Astrocyte of the spinal cord (primary cell): ENCODE measurements at regions not wholly inside any gene's neighbourhood (a gene's known extent, or its start where the extent isn't known, plus 50 kb on each side); places are given as distances from the start of the nearest gene placed in this dataset.
"Not testable (repeated sequence)": the region's sequence is repeated elsewhere in the genome, so short reads cannot be mapped to it uniquely, and the experiment has no call there.

Experiments
- DNase-seq: peaks from one replicate; pipeline ENCODE4 v3.0.0; 2011; ENCODE audit warnings: low read depth, low spot score
- H3K4me3 ChIP-seq: 2 replicates; pipeline ENCODE4 v1.5.1; 2011; ENCODE audit warnings: low read depth, mild to moderate bottlenecking, low read length, moderate library complexity
- in situ Hi-C: cut with HindIII; loops from 2 replicates; pipeline ENCODE4 v1.10.0; 2017; ENCODE audit warnings: low sequenced_read_pairs
- TF ChIP-seq, protein P1 (sequence below): IDR thresholded peaks from 2 replicates; pipeline ENCODE4 v1.5.1; 2012; ENCODE audit warnings: low read depth, mild to moderate bottlenecking, low read length, inconsistent platforms

DNA sequence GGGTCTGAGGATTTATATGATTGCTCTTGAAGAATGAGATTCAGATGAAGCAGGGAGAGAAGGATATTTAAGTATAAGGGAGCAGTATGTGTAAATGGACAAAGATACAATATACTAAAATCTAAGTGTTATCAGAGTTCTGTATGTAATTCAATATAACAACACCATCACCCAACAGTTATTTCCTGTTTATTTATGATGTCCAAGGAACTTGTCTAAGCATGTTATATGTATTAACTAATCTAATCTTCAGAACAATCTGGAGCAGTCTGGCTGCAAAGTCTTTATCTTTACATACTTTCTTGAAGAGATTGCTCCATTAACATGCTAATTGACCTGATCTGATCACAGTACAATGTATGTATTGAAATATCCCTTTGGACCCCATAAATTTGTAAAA, 203.8 kb upstream of the WDFY3 start:
- H3K4me3 ChIP-seq: no peak overlapping the region
- in situ Hi-C loops: no loop called here
- TF ChIP-seq, protein P1, sequence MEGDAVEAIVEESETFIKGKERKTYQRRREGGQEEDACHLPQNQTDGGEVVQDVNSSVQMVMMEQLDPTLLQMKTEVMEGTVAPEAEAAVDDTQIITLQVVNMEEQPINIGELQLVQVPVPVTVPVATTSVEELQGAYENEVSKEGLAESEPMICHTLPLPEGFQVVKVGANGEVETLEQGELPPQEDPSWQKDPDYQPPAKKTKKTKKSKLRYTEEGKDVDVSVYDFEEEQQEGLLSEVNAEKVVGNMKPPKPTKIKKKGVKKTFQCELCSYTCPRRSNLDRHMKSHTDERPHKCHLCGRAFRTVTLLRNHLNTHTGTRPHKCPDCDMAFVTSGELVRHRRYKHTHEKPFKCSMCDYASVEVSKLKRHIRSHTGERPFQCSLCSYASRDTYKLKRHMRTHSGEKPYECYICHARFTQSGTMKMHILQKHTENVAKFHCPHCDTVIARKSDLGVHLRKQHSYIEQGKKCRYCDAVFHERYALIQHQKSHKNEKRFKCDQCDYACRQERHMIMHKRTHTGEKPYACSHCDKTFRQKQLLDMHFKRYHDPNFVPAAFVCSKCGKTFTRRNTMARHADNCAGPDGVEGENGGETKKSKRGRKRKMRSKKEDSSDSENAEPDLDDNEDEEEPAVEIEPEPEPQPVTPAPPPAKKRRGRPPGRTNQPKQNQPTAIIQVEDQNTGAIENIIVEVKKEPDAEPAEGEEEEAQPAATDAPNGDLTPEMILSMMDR: no peak
- no peak for DNase-seq

DNA sequence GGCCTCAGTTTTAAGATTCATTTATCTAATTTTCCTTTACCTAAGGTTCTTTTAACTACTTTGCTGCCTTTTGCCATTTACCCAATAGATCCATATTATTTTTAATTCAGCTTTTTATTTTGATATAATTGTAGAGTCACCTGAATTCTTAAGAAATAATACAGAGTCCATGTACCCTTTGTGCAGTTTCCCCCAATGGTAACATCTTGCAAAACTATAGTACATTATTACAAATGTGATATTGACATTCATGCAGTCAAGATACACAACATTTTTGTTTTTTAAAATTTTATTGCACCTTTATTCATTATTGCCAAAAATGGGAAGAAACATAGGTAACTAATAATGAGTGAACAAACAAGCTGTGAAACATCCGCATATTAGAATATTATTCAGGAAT, 208.7 kb upstream of the WDFY3 start:
- in situ Hi-C loops: no loop called here
- DNase-seq: no peak
- no peak overlapping the region for H3K4me3 ChIP-seq
- TF ChIP-seq, protein P1: no peak

DNA sequence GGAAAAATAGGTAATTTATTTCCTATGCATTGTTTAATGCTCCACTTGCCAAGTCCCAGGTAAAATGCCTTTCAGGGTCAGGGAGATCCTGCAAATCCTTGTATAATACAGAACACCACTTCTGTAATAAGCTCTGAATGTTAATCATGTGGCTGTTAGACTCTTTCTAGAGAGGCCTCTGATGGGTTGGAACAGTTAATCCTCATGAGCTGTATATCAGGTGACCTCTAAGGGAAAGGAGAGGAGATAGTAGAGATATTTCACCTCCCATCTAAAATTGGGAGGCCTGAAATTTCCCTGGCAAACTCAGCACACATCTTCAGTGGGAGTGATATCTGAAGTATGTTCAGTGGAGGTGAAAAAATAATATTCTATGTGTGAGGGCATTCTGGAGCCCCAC, 210.6 kb upstream of the WDFY3 start:
- in situ Hi-C loops: no loop called here
- H3K4me3 ChIP-seq: no peak overlapping the region
- DNase-seq: no peak
- TF ChIP-seq, protein P1: no peak

DNA sequence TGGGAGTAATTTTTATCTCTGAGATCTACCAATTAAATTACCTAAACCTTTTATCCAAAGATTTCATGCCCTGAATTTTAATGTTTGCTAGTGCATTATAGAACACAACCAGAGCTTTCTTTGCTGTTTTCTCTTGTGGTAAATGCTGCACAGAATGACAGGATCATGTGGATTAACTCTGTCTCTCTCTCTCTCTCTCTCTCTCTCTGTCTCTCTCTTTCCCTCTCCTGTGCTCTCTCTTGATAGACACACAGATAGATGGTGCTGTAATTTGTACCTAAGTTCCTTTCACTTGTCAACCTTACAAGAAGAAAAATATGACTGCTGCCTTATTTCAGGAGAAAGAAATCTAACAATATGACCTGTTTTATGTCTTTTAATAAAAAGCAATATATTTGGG, 211.2 kb upstream of the WDFY3 start:
- no peak overlapping the region for H3K4me3 ChIP-seq
- in situ Hi-C loops: no loop called here
- TF ChIP-seq, protein P1: no peak
- DNase-seq: no peak

DNA sequence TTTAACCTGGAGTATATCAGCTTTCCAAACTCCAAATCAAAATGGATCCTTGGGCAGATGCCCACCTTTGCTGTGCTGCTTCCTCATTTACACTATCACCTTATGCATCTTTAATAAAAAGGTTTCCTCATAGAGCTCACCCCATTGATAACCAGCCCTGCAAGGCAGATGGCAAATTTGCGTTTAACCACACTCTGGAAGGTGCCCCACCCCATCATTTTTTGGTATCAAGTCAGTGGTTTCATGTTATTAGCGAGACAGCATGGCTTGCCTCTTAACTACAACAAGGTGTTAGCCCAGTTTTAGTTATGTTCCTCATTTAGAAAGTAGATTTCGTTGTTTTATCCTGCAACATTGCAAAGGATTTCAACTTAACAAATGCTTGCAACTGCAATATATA, 214.0 kb upstream of the WDFY3 start:
- no peak for DNase-seq
- in situ Hi-C loops: no loop called here
- TF ChIP-seq, protein P1: no peak
- no peak overlapping the region for H3K4me3 ChIP-seq

DNA sequence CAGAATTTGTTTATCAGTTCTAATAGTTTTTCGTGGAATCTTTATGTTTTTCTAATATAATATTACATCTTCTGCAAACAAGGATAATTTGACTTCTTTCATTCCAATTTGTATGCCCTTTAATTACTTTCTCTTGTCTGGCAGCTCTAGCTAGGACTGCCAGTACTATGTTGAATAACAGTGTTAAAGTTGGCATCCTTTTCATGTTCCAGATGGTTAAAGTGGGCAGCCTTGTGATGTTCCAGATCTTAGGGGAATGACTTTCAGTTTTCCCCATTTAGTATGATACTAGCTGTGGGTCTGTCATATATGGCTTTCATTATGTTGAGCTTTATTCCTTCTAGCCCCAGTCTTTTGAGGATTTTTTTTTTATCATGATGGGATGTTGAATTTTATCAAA, 220.6 kb upstream of the WDFY3 start:
- in situ Hi-C loops: no loop called here
- TF ChIP-seq, protein P1: no peak
- DNase-seq: no peak
- H3K4me3 ChIP-seq: no peak overlapping the region

DNA sequence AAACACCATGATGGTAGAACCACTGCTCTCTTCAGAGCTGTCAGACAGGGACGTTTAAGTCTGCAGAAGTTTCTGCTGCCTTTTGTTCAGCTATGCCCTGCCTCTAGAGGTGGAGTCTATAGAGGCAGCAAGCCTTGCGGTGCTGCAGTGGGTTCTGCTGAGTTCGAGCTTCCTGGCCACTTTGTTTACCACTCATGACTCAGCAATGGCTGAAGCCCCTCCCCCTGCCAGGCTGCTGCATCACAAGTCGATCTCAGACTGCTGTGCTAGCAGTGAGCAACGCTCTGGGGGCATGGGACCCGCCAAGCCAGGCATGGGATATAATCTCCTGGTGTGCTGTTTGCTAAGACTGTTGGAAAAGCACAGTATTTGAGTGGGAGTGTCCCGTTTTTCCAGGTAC, 229.5 kb upstream of the WDFY3 start:
- H3K4me3 ChIP-seq, in situ Hi-C loops, DNase-seq: not testable (repeated sequence)
